ENCODE measurements at regions not wholly inside any gene's neighbourhood (a gene's known extent, or its start where the extent isn't known, plus 50 kb on each side); places are given as distances from the start of the nearest gene placed in this dataset.

DNA sequence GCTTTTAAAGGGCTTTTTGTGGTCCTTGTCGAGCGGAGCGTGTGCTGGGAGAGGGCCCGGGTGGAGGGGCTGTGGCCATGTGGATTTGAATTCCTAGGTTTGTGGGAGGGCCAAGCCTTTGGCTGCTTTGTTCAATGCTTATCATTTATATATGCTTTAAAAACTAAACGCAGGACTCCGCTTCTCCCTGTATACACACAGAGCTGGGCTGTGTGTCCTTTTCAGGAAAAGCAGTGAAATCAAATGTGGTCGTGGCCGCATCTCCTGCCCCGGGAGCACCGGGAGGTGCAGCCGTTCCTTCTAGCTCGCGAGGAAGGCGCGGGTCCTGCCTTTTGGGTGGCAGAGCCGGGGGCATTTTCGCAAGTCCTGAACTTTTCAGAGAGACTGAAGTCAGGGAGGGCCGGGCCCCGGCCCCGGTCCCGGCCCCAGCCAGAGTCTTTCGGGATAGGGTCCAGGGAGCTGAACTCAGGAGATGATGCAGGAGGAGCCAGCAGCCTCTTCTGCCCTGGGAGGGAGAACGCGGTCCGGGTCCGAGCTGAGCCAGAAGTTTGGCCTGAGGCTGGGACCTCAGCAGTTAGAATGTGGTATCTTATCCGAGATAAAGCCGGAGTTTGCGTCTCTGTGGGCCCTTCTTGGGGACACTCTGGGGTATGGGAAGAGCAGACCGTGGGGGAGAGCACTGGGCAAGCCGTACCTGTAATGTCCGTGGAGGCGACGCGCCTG lies 158.8 kb downstream of the C9orf152 start:
- peaks cover 40% of the 10 kb centered on the region for H4K20me1 ChIP-seq (ENCODE audit: control insufficient read depth, insufficient read depth, low read length, poor library complexity, severe bottlenecking)
- Mint-ChIP-seq H3K9me3 (ENCODE audit: insufficient read depth) (no peaks in the 10 kb centered on the region), H3K27me3 (no peaks in the 10 kb centered on the region), H3K27ac (peak overlapping the region; percentile 89), H3K4me3 (peak overlapping the region; percentile 98), H3K4me1 (peaks cover 59% of the 10 kb centered on the region)
- TF ChIP-seq EZH2 (IDR thresholded peaks at IDR 0.05; ENCODE audit: borderline replicate concordance, insufficient read depth, low read depth, low read length, poor library complexity, severe bottlenecking): no peak
- TF ChIP-seq, protein P1, sequence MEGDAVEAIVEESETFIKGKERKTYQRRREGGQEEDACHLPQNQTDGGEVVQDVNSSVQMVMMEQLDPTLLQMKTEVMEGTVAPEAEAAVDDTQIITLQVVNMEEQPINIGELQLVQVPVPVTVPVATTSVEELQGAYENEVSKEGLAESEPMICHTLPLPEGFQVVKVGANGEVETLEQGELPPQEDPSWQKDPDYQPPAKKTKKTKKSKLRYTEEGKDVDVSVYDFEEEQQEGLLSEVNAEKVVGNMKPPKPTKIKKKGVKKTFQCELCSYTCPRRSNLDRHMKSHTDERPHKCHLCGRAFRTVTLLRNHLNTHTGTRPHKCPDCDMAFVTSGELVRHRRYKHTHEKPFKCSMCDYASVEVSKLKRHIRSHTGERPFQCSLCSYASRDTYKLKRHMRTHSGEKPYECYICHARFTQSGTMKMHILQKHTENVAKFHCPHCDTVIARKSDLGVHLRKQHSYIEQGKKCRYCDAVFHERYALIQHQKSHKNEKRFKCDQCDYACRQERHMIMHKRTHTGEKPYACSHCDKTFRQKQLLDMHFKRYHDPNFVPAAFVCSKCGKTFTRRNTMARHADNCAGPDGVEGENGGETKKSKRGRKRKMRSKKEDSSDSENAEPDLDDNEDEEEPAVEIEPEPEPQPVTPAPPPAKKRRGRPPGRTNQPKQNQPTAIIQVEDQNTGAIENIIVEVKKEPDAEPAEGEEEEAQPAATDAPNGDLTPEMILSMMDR (IDR thresholded peaks at IDR 0.05): no peak
- H3K4me3 ChIP-seq (ENCODE audit: control extremely low read depth in 1 of 5, extremely low read depth in 1 of 5, insufficient read depth in 1 of 5, low read depth in 2 of 5, low read length in 4 of 5): peak overlapping the region; percentile 74 to 98 (median 88)
- H3K36me3 ChIP-seq (replicated peaks in 1 of 2; ENCODE audit: control extremely low read depth in 1 of 2, control insufficient read depth in 1 of 2, extremely low read depth in 1 of 2, insufficient read depth in 2 of 2, low read length in 1 of 2): peaks cover 0 to 3% of the 10 kb centered on the region in 2 experiments
- DNase-seq (no peak), ATAC-seq (ENCODE audit: low read depth) (peak; percentile 4)
- peak overlapping the region; percentile 90 for H3K4me2 ChIP-seq (replicated peaks; ENCODE audit: low read depth, low read length, poor library complexity, severe bottlenecking)
- ChIA-PET CTCF (interaction anchor here (0.8 to 21.6 kb wide), 6 partner anchors 9 to 140 kb away, joined by 3 to 585 read pairs (median 12); no protein-coding TSS in a partner anchor), POLR2A (interaction anchor here (0.5 to 4.4 kb wide), 14 partner anchors 9 to 721 kb away, joined by 3 to 23 read pairs (median 4); no protein-coding TSS in a partner anchor)
- H2AFZ ChIP-seq (ENCODE audit: insufficient read depth, low read depth, low read length, poor library complexity, severe bottlenecking): peak overlapping the region; percentile 92
- H3K27ac ChIP-seq (ENCODE audit: low read length in 2 of 2): peak overlapping the region; percentile 40 to 71
- peaks cover 71% of the 10 kb centered on the region for H3K79me2 ChIP-seq (ENCODE audit: control insufficient read depth, insufficient read depth, low read length)
- WGBS (ENCODE audit: insufficient coverage): under 1% methylated on average over 31 of the region's 35 CpGs
- peak overlapping the region; percentile 92 for H3K9ac ChIP-seq (ENCODE audit: low read length)
- no peaks in the 10 kb centered on the region for H3K27me3 ChIP-seq (replicated peaks in 1 of 4; ENCODE audit: control extremely low read depth in 1 of 4, control insufficient read depth in 3 of 4, insufficient read depth in 4 of 4, low read length in 3 of 4)
- H3K9me3 ChIP-seq (ENCODE audit: control extremely low read depth in 1 of 3, control insufficient read depth in 2 of 3, insufficient read depth in 1 of 3, low read length in 2 of 3): no peaks in the 10 kb centered on the region
- H3K4me1 ChIP-seq (ENCODE audit: control insufficient read depth in 2 of 2, insufficient read depth in 2 of 2, low read length in 2 of 2): peaks cover 46 to 51% of the 10 kb centered on the region in 2 donors
- intact Hi-C loops (cut with micrococcal nuclease): loop anchor here (1.0 to 5.0 kb wide), 7 partner anchors 9 to 208 kb away; partner anchors contain the start of gene TXN

Measured in B cell (primary cell).